Right kidney (tissue), 1 donor: ENCODE measurements at regions not wholly inside any gene's neighbourhood (a gene's known extent, or its start where the extent isn't known, plus 50 kb on each side); places are given as distances from the start of the nearest gene placed in this dataset.
A peak's percentile ranks its signal among the peaks of the same experiment; 100 is the strongest.

Experiments used
- DNase-seq: peaks from one replicate; pipeline ENCODE4 v3.0.0-alpha.2; 2016

DNA sequence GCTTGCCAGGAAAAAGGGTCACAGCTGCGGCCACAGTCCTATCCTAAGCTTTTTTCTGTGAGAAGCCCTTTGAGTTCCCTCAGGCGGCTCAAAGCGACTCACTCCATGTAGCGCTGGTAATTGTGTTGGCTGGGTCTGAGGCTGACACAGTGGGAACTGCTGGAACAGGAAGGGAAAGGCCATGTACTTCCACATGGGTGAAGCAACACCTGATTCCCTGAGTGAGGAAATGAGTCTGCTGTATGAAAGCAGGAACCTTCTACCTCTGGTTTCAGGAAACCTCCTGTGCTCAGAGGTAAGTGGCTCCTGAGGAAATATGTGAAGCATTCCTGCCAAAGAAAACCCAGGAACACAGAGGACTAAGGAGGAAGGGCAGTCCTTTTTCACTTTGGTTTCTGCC lies 734.6 kb upstream of the SORCS1 start:
- DNase-seq, result no peak

DNA sequence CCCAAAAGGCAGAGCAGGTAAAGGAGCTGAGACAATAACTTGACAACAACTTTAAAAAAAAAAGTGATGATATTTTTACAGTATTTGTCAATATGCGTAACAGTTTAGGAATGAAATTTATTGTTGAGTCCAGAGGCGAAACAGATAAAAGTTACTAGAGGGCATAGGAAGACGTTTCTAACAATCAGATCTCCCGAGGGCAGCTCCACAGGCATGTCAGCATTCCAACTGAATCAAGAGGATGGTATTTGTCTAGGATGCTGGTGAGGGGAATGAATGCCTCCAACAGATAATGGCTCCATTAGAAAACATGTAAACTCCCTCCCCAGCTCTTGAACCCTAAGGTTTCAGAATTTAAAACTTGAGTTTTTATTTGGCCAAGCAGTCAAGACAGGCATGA lies 733.9 kb upstream of the SORCS1 start:
- no peak for DNase-seq

GRCh38 chr10:107894516-107894915 lies 730.0 kb upstream of the SORCS1 start:
- DNase-seq, result no peak

DNA sequence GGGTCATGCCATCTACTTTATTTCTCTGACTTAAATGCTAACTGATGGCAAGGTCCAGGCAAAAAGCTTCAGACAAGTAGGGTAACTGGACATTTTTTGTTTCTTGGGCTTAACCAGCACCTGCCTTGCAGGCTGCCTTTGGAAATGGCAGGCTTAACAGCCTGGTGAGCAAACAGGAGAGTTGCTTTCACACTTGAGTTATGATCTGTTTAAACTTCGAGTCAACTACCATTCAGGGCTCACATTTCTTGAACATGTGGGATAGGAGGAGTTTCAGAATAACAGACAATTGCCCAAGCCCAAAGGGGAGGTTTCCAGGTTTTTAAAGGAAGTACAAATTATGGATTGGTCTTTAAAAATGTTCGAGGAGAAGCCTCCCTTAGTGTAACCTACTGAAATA lies 724.6 kb upstream of the SORCS1 start:
- DNase-seq, result no peak

DNA sequence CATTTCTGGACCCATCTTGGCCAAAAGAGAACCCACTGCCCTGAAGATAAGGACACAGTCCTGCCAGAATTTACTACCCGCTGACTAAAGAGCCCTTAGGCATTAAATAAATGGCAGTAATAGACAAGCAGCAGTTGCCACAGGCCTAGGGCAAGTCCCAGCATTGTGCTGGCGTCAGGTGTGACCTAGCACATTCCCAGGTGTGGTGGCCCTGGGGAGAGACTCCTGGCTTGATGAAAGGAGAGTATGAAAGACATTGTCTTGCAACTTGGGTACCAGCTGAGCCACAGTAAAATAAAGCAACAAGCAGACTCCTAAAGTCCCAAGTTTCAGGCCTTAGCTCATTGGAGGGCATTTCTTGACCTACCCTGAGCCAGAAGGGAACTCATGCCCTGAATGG lies 715.7 kb upstream of the SORCS1 start:
- DNase-seq, result no peak

GRCh38 chr10:107873007-107873406 lies 708.5 kb upstream of the SORCS1 start:
- no peak for DNase-seq

GRCh38 chr10:107865691-107866090 lies 701.2 kb upstream of the SORCS1 start:
- DNase-seq, result no peak

- DNase-seq, result no peak
Observed at GRCh38 chr10:107859065-107859464, 694.6 kb upstream of the SORCS1 start.

GRCh38 chr10:107856047-107856315 lies 691.5 kb upstream of the SORCS1 start:
- no peak for DNase-seq

- no peak for DNase-seq
Observed at GRCh38 chr10:107855301-107856046, 691.0 kb upstream of the SORCS1 start.

GRCh38 chr10:107848726-107849360 lies 684.3 kb upstream of the SORCS1 start:
- no peak for DNase-seq

DNA sequence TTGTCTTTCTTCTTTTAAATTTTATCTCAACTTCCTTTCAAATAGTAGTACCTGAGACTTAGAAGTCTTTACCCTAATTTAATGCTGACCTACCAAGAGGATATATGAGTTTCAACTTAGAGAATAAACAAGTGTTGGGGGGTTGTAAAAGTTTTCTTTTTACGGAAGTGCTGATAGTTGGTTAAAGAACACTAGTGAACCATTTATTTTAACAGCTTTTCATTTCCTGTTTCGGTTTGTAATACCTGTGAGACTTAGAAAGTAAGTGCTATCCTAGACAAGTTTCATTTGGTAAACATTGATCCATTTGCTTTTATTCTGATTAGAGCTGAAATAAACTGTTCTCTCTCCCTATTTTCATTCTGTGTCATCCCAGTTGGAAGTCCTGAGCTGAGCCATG lies 683.1 kb upstream of the SORCS1 start:
- DNase-seq, result no peak

DNA sequence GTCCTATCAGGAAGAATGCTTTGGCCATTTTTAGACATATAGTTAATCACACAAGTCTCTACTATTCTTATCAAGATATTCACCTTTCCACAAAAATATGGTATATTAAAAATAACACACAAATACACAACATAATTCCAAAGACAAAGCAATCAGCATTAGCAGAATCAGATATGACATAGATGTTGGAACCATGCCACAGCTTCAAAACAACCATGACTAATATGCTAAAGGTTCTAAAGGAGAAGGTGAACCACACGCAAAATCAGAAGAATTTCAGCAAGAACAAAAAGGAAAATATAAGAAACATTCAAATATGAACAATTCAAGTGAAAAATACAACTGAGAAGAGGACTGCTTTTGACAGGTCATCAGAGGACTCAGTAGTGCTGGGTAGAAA lies 670.2 kb upstream of the SORCS1 start:
- no peak for DNase-seq

- no peak for DNase-seq
Observed at GRCh38 chr10:107831772-107832171, 667.3 kb upstream of the SORCS1 start.

GRCh38 chr10:107829161-107829560 lies 664.7 kb upstream of the SORCS1 start:
- no peak for DNase-seq

DNA sequence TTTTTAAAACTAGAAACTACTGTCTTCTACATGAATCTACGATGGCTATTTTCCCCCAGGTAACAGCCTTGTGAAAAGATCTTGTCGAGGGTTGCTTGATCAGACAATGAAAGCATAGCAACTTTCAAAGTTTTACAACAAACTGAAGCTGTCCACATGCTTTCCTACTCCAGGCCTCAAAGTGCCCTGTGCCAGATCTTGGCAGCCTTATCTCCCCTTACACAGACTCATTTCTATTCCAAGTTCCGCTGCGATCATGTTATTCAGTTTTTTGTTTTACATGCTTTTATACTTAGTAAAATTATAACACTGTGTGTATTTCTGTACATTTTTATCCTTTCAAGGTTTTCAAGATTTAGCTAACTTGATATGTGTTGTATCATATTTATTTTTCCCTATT lies 661.7 kb upstream of the SORCS1 start:
- DNase-seq, result no peak

GRCh38 chr10:107814865-107815487 lies 650.5 kb upstream of the SORCS1 start:
- peak; percentile 42 for DNase-seq

DNA sequence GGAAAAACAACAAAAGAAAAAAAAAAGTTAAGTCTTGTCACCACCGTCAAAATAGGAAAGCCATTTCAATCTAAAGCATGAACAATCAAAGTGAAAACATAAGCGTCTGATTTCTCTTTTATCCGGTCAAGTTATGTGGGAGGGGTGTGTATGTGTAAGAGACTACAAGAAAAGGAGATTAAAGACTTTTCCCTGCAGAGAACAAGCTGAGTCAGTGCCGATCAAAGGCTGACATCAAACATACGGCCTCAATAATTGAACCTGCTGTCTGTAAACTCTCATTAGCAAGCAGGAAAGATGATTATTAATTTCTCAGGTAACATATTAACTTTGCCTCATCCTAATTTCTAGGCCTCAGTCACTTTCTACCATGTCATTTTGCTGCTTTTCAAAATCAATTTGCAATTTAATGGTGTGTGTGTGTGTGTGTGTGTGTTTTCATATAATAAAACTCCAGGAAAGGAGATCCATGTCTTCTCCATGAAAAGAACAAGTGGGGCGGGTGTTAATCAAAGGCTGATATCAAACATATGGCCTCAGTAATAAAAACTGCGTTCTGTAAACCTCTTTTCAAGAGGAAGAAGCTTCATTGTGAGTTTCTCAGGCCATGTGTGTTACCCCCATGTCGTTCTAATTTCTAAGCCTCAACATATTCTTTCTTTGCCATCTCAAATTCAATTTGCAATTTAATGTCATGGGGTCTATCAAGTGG lies 649.1 kb upstream of the SORCS1 start:
- DNase-seq, result no peak

DNA sequence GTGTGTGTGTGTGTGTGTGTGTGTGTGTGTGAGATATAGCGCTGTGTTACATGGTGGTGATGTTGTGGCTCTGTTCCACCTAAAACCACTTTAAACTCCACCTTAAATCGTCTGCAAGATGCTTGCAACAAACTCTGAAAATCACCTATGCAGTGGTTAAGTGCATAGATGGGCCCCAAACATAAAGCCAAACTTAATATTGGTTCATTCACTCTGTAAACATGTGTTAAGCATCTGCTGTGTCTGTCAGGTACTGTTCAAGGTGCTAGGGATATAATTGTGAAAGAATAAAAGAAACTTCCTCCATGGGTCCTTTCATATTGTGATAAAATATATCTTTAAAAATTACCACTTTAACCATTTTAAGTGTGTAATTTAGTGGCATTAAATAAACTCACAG lies 645.4 kb upstream of the SORCS1 start:
- no peak for DNase-seq

GRCh38 chr10:107807836-107808235 lies 643.3 kb upstream of the SORCS1 start:
- no peak for DNase-seq

GRCh38 chr10:107806026-107806425 lies 641.5 kb upstream of the SORCS1 start:
- DNase-seq, result no peak

- no peak for DNase-seq
Observed at GRCh38 chr10:107803546-107803945, 639.0 kb upstream of the SORCS1 start.

DNA sequence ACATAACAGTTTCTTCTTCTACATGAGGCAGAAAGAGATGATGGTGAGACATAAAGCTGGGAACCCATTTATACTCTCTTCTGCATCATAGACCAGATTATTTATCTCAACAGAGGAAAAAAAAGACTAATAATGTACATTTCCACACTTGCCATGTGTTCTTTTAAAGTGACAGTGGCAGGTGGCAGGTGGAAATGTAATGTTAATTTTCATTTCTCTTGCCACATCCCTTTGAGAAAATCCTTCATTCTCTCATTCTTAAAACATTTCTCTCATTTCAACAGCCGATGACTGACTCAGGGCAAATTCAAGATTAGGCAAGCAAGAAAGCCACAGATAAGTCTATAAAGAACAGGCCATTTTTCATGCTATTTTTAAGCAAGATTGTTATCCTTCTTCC lies 635.6 kb upstream of the SORCS1 start:
- no peak for DNase-seq

DNA sequence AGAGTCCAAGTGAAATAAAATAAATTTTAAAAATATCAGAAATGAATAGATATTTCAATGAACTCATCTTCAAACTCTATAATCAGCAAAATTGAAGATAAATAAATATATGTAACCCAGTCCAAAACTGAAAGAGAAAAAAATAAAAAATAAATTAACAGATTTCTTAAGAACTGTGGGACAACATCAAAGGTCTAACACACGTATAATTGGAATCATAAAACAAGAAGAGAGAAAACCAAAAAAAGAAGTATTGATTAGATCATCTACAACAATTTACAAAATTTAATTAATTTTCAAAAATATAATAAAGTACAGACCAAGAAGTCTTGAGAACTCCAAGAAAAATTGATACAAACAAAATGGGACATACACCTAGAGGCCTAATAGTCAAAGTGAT lies 625.8 kb upstream of the SORCS1 start:
- no peak for DNase-seq
